Stimulated activated CD8-positive, alpha-beta memory T cell treated with anti-CD3 and anti-CD28 coated beads, Interleukin-7, amount 100 ng/mL, for 1 hour (primary cell): ENCODE measurements at regions not wholly inside any gene's neighbourhood (a gene's known extent, or its start where the extent isn't known, plus 50 kb on each side); places are given as distances from the start of the nearest gene placed in this dataset.

Experiments
- DNase-seq, 2 donors: peaks; one replicate each; pipeline ENCODE4 v3.0.0-alpha.2; 2020; ENCODE audit warnings: low read depth in 2 of 2

GRCh38 chr2:133667085-133667484, 98.8 kb upstream of the NCKAP5 start:
- no peak for DNase-seq

DNA sequence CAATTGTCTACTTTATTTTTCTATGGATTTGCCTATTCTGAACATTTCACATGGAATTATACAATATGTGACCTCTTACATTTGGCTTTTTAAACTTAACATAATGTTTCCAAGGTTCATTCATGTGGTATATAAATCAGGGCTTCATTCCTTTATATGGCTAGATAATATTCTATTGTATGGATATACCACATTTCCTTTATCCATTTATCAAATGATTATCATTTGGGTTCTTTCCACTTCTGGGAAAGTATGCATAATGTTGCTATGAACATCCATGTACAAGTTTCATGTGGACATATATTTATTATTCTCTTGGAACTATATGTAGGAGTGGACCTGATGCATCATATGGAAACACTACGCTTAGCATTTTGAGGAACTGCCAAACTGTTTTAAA, 99.7 kb upstream of the NCKAP5 start:
- no peak for DNase-seq

DNA sequence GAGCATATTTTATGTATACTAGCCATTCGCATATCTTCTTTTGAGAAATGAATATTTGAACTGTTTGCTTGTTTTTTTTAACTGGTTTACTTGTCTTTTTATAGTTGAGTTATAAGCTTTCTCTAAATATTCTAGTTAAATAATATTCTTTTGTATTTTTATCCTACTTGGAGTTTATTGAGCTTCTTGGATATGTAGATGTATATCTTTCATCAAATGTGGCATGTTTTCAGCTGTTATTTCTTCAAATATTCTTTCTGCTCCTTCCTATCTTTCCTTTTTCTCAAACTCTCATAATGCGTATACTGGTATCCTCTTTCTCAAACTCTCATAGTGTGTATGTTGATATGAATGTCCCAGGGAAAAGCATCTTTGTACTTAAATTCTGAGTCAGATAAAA, 100.3 kb upstream of the NCKAP5 start:
- DNase-seq = no peak

DNA sequence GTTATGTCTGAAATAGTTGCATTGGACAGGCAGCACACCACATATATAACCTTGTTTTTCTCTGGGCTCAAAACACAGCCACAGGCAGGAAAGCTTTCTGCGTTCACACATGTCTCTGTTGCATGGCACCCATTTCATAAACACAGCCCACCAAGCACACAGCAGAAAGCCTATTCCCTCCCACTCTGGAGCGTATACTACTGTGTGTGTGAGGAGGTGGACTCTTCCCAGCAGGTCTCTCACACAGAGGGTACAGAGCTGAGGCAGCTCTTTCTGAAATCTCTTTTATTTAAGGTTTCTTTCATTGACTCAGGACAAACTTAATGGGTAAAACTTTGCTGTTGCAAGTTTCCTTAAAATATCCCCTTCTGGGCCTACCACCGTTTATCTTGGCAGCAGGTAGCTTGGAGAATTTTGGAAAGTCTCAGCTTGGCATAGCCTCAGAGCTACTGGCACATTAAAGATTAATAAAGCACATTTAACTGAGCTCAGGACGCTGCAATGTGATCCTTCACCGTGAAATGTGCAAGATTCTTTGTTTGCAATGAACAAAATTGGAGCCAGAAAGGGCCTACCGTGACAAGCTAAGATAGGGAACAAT, 105.1 kb upstream of the NCKAP5 start:
- DNase-seq = no peak

DNA sequence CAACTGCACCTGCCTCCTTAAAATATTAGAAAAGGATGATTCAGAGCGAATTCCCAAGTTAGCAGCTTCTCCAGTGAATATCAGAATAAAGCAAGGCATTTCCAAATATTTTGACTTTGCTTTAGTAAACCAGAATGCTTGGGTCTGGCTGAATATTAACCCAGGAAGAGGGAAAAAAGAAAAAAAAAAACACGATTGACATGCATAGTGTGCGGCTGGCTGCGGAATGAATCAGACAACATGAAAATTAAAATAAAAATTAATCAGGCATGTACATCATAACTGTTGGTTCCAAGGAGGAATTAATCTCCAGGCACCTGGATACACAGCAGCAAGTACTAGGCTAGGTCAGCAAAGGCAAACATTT, 105.8 kb upstream of the NCKAP5 start:
- DNase-seq = no peak

- DNase-seq = no peak
Observed at GRCh38 chr2:133674433-133675331, 106.4 kb upstream of the NCKAP5 start.

- no peak for DNase-seq
Observed at GRCh38 chr2:133676392-133677130, 108.3 kb upstream of the NCKAP5 start.

DNA sequence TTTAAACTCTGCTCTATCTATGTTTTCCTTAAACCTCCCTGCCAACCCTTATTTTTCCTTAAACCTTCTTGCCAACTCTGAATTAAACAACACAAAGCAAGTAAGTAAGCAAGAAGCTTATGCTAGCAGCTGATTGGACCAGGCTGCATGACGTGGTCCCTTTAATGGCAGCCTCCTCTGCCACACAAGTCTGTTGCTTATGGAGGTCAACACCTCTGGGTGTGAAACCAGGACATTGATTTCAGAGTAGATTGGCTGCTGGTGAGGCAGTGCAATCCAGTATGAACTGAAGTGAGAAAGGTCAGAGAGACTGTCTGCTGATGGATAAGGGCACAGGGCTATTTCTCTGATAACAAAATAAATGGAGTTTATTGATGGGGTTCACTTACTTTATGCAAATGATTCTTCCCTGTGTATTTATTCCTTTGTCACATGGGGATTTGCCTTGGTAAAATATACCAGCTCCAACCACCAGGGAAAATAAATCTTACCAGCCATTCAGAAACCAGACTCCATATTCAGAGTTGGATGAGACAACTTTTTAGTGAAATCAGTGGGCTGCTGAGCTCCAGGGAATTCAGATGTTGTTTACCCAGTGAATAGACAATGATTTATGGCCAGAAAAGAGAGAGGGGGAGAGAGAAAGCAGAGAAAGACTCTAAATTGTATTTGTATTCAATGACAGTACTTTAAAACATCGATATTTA, 112.2 kb upstream of the NCKAP5 start:
- no peak for DNase-seq

DNA sequence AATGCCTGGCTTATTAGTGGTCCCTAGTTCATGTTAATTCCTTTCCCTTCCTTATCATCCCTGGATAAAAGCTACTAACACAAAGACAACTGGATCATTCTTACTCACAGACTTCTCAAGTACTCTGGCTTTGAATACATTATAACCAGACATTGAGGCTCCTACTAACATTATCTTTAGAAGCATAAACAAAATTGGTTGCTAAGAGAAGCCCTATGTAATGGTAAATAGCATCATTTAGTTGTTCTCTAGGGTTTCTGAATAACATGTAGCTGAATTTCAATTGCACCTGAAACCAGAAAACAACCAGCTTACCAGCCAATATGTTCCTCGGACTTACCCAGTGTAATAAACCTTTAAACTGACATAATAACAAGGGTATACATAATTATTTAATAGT, 114.1 kb upstream of the NCKAP5 start:
- DNase-seq = no peak

- DNase-seq = no peak
Observed at GRCh38 chr2:133682906-133683305, 114.6 kb upstream of the NCKAP5 start.

DNA sequence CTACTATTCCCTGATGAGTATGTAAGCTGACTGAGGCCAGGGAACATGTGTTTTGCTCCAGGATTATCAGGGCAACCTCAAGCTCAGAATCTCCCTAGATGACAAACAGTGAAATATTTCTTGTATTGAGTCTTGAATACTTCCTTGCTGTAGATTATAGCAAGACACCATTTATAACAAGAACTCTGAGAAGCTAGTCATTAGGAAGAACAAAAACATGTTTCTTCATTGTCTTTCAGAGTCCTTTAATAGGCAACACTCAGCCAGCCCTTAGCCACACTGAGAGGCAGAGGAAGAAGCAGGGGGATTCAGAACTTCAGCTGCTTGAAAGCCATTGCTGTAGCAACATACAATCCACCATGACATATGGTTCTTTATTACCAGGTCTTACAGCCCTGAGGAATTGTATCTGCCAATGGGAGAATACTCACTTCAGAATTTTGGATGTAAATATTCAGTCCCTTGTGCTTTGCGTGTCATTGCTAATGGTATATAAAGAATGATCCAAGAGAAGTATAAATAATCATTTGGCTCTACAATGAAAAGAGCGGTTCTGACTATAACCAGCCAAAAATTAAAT, 117.5 kb upstream of the NCKAP5 start:
- no peak for DNase-seq

DNA sequence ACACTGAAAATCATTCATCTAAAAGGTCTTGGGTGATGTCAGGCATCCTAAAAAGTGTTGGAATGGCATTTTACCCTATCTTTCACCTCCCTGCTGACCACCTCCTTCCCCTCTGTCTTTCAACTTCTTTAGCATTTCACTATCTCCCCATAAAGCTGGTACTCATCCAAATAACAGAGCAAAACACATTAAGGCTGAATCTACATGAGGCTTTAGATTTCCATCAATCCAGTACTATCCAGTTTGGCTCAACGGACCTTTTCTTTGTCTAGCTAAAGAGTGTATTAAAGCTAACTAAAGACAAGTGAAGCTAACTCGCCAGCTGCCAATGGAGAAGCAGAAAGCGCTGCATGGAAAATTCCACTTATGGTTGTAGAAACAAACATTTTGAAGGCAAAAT, 122.5 kb upstream of the NCKAP5 start:
- no peak for DNase-seq

GRCh38 chr2:133691336-133691735, 123.1 kb upstream of the NCKAP5 start:
- no peak for DNase-seq

DNA sequence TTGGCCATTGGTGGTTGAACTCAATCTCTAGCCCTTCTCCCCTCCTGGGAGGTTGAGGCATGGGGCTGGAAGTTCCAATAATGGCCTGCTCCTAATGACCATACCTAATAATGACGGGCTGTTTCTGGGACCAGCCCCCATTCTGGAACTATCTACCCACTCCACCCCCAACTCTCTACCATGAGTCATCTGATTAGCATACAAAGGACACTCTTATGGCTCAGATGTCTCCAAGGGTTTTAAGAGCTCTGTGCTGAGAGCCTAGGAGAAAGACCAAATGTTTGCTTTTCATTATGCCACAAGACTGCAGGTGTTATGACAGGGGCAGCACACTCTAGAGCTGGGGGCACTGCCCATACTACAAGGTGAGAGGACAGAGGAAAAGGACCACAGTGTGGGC, 137.0 kb upstream of the NCKAP5 start:
- DNase-seq = no peak

DNA sequence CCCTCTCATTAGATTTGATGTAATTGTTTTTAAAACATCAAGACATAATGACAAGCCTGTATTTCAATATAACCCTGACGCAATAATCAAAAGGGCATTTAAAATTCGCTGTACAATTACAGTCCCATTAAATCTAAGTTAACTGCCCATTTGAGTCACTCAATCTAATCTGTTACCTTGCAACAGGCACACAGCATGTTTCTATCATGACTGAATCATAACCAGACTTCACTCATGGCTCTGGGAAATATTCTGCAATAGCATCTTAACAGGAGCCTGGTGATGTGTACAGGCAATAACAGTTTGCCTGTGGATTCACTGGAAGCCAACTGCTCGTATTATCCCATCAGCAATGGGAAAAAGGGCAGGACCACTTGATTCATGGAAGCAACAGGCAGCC, 142.3 kb upstream of the NCKAP5 start:
- DNase-seq = no peak

DNA sequence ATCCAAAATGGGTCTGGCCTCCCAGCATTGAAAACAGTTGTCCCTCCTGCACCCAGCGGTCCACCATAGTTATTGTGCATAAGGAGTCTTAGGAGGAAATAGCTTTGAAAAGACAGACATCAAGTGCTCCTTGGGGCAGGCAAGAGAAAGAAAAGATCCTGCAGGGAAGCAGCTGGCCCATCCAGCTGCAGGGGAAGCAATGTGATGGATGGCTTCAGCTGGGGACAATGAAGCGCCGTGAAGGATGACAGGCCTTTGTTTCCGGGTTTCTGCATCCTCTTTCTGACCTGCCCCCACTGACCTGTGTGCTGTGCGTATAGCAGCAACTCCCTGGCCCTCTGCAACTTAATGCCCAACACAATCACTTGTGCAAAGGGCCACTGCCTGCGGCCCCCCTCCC, 142.9 kb upstream of the NCKAP5 start:
- DNase-seq = no peak

DNA sequence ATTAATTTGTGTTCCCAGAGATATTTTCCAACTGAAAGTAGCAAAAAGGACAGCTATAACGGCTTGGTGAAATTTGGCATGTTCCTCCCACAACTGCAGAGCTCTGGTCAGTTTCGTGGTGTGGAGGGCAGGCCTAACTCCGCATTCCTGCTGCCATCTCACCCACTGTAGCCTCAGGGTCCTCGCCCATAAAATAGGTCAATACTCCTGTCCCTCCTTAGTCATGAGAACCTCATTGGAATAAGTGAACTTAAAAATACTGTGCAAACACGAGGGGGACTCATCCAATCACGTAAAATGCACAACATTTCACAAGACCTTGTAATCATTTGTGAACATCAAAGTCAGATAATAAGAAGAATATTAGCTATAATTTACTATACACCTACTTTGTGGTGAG, 143.5 kb upstream of the NCKAP5 start:
- no peak for DNase-seq

- no peak for DNase-seq
Observed at GRCh38 chr2:133712369-133712768, 144.1 kb upstream of the NCKAP5 start.

DNA sequence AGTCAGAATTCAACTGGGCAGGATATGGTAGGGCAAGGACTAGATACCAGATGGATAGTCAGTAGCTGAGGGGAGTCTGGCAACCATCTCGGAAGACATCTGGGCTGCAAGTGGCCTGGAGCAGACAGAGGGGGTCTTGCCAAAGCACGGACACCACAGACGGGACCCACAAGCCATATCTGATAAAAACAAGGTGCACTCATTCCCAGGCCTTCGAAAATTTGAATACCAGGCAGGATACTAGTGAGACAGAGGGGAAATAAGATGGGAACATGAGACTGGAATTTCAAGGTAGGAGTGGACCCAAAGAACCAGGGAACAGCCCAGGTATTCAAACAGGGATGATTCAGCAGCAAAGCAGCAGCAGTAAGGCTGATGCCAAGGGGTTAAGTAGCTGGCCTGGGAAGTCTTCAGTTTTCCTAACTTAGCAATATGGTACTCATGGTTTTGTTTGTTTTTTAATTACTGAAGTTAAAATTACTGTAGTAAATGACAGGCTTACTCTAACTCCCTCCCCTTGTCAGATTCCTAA, 144.9 kb upstream of the NCKAP5 start:
- DNase-seq = no peak

DNA sequence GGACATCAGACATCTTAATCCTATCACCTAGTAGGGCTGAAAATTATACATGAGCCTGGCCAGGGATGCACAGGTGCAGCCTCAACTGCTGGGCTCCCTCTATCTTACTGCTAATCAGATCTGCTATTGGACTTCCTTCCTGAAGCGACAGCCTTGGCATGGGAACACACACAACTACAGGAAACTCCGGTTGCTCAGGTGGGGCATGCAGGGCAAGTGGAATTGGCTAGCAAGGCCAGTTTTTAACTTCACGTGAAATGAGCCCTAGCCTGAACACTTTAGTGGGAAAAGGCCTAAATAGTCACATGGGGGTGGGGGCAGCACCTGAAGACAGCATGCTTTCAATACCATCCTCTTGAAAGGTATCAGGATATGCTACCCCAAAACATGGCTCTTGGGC, 147.9 kb upstream of the NCKAP5 start:
- DNase-seq = no peak

DNA sequence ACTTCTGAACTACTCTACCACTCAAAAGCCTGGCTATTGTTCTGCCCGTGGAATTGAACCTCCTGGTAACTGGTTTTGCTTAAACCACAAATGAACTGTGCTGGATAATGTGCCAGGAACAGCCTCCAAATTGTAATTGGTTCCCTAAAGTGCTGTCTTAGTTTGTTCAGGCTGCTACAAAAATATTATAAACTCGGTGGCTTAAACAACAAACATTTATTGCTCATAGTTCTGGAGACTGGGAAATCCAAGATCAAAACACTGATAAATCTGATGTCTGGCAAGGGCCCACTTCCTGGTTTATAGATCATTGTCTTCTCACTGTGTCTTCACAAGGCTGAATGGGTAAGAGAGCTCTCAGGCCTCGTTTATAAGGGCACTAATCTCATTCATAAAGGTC, 149.2 kb upstream of the NCKAP5 start:
- DNase-seq = no peak
